GM19468 (cell line): ENCODE measurements at regions not wholly inside any gene's neighbourhood (a gene's known extent, or its start where the extent isn't known, plus 50 kb on each side); places are given as distances from the start of the nearest gene placed in this dataset.
"Not testable (repeated sequence)": the region's sequence is repeated elsewhere in the genome, so short reads cannot be mapped to it uniquely, and the experiment has no call there.

Source experiments
- ATAC-seq: cut with Tn5 transposase; IDR thresholded peaks from one replicate; pipeline ENCODE4 v1.9.1; 2021; ENCODE audit warnings: mild to moderate bottlenecking, moderate library complexity, moderate number of reproducible peaks; ENCODE audit not compliant: unreplicated experiment; ENCODE audit errors: extremely low read depth

DNA sequence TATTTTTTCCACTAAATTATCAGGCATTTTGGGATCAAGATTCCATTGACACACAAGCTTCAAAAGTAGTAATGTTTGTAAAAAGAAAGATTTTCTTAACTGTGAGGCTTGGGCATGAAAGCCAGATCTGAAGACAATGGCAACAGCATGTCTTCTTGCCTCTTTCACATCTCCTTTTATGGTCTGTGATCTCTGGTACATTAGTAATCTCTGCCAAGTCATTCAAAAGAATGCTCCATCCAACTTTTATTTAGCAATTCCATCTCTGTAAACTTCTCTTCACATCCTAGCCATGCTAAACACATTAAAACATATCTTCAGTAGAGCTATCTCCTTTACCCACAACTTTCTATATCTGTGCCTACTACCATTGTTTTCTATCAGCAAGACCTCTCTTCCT is 465.4 kb downstream of the FAT4 start:
- no peak for ATAC-seq

DNA sequence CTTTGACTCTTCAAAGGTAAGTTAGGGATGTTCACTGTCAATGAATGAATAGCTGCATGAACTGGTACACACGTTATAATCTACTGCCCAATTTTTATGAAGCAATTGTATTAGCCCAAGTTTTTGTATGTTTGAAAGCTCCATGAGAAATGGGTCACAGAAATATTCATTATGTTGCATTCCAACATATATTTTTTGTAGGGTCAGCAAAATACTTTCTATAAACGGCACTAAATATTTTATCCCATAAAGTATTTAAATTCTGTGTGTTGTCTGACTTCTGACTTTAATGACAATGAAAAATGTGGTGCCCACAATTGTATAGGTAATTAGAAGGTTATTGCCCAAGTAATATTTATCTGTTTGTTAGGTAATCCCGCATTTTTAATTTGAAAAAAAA is 466.0 kb downstream of the FAT4 start:
- ATAC-seq = no peak

- ATAC-seq = no peak
Measured at GRCh38 chr4:125781651-125782050, 466.9 kb downstream of the FAT4 start.

- no peak for ATAC-seq
Measured at GRCh38 chr4:125784741-125785140, 470.0 kb downstream of the FAT4 start.

- ATAC-seq = no peak
Measured at GRCh38 chr4:125787707-125788106, 473.0 kb downstream of the FAT4 start.

GRCh38 chr4:125789023-125789422 is 474.3 kb downstream of the FAT4 start:
- no peak for ATAC-seq

- ATAC-seq = no peak
Measured at GRCh38 chr4:125791896-125792295, 477.1 kb downstream of the FAT4 start.

DNA sequence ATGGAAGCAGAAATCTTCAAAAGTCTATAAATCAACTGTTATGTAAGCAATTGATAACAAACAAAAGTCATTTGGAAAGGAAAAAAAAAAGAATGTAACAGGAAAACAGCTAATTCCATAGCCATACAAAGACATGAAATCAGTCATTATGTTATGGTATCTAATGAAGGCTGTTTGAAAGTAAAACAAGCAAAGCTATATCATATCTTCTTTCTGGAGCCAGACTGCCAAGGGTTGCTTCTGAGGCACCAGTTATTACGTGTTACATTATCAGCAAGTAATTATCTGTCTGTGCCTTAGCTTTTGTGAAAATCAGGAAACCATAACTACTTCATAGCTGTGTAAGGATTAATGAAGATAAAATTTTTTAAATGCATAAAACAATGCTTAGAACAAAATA is 480.2 kb downstream of the FAT4 start:
- no peak for ATAC-seq

- ATAC-seq = no peak
Measured at GRCh38 chr4:125796138-125796537, 481.4 kb downstream of the FAT4 start.

GRCh38 chr4:125797621-125798020 is 482.9 kb downstream of the FAT4 start:
- ATAC-seq = not testable (repeated sequence)

DNA sequence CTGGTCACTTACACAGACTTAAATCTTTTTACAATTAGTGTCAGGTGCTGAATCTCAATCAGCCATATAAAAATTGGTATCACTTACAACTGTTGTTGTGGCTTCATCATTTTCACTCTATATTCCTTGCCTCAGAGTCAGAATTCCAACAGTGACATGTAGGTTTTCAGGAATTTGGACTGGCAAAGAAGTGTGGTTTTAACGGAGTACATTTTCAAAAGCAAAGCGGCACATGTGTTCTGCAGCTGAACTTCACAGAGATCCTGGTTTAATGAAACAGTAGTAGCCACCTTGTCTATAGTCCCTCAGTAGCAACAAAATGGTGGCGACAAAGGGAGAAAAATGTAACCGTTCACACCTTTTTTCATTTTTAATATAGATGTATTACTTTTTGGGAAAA is 486.6 kb downstream of the FAT4 start:
- no peak for ATAC-seq

- no peak for ATAC-seq
Measured at GRCh38 chr4:125801924-125802323, 487.2 kb downstream of the FAT4 start.

GRCh38 chr4:125808022-125808421 is 493.3 kb downstream of the FAT4 start:
- no peak for ATAC-seq

DNA sequence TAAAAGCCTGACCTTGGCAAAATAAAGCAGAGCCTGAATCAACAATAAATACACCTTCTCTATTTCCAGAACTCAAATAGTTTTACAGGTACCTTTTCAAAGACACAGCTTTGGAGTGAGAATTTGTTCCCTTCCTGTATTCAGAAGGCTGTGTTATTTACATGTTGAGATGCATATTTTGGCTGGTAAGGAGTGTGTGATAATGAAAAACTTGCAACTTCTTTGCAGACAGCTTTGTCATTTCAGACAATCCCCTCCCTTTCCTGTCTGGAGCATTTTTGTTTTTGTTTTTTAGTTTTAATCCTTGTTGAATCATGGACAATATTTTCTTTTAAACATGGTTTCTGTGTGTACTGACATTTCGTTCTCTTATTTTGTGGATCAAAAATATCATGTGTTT is 493.8 kb downstream of the FAT4 start:
- no peak for ATAC-seq

DNA sequence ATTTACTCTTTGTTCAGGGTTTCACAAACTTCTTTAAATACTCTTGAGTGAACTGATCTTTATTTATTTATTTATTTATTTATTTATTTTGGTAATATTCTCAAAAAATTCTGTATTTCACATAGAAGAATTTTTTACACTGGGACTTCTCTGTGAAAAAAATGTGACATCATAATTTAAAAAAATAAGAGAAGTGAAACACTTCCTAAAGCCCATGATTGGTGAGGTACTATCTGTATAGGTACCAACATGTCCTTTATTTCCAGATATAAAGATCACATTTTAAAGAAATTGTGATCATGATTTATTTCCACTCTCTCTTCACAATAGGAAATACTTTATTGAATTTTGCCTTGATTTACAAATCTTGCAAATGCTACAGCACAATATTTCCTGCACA is 497.1 kb downstream of the FAT4 start:
- no peak for ATAC-seq

DNA sequence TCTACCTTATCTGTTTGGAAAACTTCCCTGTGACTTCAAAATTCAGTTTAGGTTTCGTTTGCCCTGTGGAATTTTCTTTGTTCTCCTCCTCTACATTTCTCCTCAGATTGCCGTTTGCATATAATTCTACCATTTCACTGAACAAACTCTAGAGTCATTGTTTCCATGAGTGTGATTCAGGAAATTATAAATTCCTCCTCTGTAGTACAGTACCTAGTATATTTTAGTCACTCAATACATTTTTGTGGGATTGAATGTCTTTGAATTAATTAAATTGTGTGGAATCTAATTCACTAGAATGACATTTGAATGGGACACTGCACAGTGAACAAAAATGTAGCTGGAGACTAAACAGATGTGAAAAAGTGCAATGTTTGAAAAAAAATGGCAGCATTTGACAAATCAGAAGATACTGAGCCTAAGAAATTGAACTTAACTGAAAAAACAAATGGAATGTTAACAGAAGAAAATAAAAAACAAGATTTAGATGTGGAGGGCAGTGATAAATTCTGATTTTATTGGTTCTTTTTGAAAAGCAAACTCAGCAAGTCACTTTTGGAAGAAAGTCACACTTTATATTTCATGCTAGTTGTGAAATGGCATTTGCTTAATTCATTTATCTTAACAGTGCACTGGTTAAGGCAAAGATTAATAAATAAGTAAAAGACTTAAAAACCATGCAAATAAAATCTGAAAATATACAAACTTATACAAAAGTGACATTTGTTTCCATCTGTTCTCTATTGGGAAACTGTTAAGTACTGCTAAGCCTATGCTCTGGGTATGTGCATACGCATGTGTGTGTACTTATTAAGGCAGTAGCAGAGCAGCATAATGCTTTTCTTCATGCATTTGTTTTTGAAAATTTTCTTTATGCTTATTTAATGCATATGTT is 512.3 kb downstream of the FAT4 start:
- ATAC-seq = no peak

DNA sequence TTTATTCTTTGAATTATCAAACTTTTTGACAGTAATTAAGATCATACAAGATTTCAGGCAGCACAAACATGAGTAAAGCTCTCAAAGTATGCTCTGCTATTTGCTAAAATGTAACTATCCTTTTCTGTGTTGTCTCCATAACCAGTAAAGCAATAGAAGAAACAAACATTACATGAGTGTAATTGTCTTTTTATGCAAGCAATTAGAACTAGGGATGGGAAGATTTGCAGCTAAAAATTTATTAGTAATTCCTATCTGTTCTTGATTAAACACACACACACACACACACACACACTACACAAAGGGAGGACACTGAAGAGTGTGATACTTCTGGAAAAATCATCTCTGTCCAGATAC is 512.9 kb downstream of the FAT4 start:
- ATAC-seq = no peak

GRCh38 chr4:125828346-125828745 is 513.6 kb downstream of the FAT4 start:
- ATAC-seq = no peak

DNA sequence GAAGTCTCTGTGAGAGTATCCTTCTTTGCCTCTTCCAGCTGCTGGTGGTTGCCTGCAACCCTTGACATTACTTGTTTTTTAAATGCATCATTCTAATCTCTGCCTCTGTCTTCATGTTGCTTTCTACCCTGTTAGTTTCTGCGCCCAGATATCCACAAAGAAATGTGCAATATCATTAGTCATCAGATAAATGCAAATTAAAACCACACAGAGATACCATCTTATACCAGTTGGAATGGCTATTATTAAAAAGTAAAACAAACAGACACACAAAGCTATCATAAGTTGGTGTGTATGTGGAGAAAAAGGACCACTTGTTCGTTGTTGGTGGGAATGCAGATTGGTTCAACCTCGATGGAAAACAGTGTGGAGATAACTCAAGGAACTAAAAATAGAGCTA is 517.4 kb downstream of the FAT4 start:
- no peak for ATAC-seq

DNA sequence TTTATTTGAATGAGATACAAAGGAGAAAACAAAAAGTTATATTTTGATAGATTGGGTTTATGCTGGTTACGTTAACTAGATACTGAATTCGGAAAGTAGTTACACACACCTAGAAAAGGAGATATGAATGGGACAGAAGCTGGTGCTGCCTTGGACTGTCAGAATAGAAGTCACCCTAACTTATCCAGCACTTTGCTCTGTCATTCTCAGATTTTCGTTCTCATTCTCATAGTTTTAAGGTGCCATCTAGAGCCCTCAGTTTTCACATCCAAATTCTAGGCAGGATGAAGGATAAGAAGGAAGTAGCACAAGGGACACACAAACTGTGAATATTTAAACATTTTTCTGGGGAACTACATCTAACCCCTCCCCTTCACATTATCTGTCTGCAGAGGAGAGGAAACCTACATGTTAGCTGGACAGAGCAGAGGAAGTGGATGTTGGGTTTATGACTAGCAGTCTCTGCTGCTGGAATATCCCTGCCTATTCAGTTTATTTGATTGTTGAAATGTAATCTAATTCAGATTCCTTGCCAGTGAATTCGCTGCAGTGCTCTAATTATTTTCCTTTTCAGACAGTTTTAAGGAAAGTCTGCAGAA is 521.9 kb downstream of the FAT4 start:
- no peak for ATAC-seq

- no peak for ATAC-seq
Measured at GRCh38 chr4:125837493-125838201, 522.9 kb downstream of the FAT4 start.
